Panc1 (cell line): ENCODE measurements at regions not wholly inside any gene's neighbourhood (a gene's known extent, or its start where the extent isn't known, plus 50 kb on each side); places are given as distances from the start of the nearest gene placed in this dataset.

Source experiments
- ATAC-seq: fragments of 200-7000 bp; cut with Tn5 transposase; 2 replicates; pipeline ENCODE4 v1.9.1; 2020; ENCODE audit warnings: mild to moderate bottlenecking, moderate library complexity
- BruUV-seq: library from RNA; stranded (reverse); fragments of 400-500 nt; replicated peaks from 2 replicates; lab custom pipeline; 2021; lab: Mats Ljungman, UMichigan
- CTCF ChIA-PET: fragments of 300-600 bp; sonication (Branson Sonifier 250); formaldehyde crosslinking; loops from one replicate; lab custom pipeline; 2022; ENCODE audit warnings: antibody characterized with exemption; lab: Charles Lee
- POLR2A ChIA-PET: fragments of 300-600 bp; sonication (Branson Sonifier 250); formaldehyde crosslinking; loops from one replicate; lab custom pipeline; 2022; ENCODE audit warnings: antibody characterized with exemption; lab: Charles Lee
- DNase-seq: peaks from one replicate; pipeline ENCODE4 v3.0.0-alpha.2; 2010; ENCODE audit warnings: low read depth, low spot score
- H3K27ac ChIP-seq: 2 replicates; pipeline ENCODE4 v1.5.1; 2011; ENCODE audit warnings: mild to moderate bottlenecking, low read length, inconsistent platforms
- H3K27me3 ChIP-seq: fragments of 200-500 bp; sonication (Bioruptor generic); 2 replicates; pipeline ENCODE4 v1.6.0; 2014; ENCODE audit warnings: low read length, inconsistent platforms; ENCODE audit not compliant: control insufficient read depth, insufficient read depth
- H3K36me3 ChIP-seq: fragments of 200-500 bp; sonication (Bioruptor generic); 2 replicates; pipeline ENCODE4 v1.5.1; 2014; ENCODE audit warnings: inconsistent platforms, mild to moderate bottlenecking, low read length, moderate library complexity; ENCODE audit not compliant: control insufficient read depth, insufficient read depth
- H3K4me1 ChIP-seq: 2 replicates; pipeline ENCODE4 v1.5.1; 2011; ENCODE audit warnings: inconsistent platforms, mild to moderate bottlenecking, low read length, moderate library complexity; ENCODE audit not compliant: control insufficient read depth, insufficient read depth
- H3K4me3 ChIP-seq, 2 experiments: 2 replicates each; pipeline ENCODE4 v1.5.1; 2011 to 2012; ENCODE audit warnings: low read depth in 2 of 2, low read length in 2 of 2, mild to moderate bottlenecking in 2 of 2, inconsistent platforms in 1 of 2, moderate library complexity in 1 of 2
- H3K9me3 ChIP-seq: fragments of 200-500 bp; sonication (Bioruptor generic); 2 replicates; pipeline ENCODE4 v1.5.1; 2014; ENCODE audit warnings: low read depth, mild to moderate bottlenecking, inconsistent platforms, low read length, moderate library complexity; ENCODE audit not compliant: control insufficient read depth, insufficient read depth
- POLR2AphosphoS5 ChIP-seq: IDR thresholded peaks from 2 replicates; pipeline ENCODE4 v1.6.1; 2012; ENCODE audit warnings: mild to moderate bottlenecking, low read depth, low read length, moderate library complexity
- SIN3A ChIP-seq: IDR thresholded peaks from 2 replicates; pipeline ENCODE4 v1.6.1; 2012; ENCODE audit warnings: low read depth, mild to moderate bottlenecking, low read length, moderate library complexity, borderline replicate concordance; ENCODE audit not compliant: insufficient read depth
- TCF7L2 ChIP-seq: IDR thresholded peaks from 2 replicates; pipeline ENCODE4 v1.6.1; 2011; ENCODE audit warnings: mild to moderate bottlenecking, low read depth, low read length, inconsistent platforms
- in situ Hi-C: cut with HindIII; loops from 2 replicates; pipeline ENCODE4 v1.10.0; 2016; ENCODE audit warnings: low sequenced_read_pairs, low pct_unique_long_range_greater_than_20kb
- intact Hi-C: fragments of 100-400 bp; cut with micrococcal nuclease; formaldehyde crosslinking; loops from one replicate; pipeline ENCODE4 v1.10.0; 2022; ENCODE audit not compliant: unreplicated experiment
- TF ChIP-seq, protein P1 (sequence below), 2 experiments: IDR thresholded peaks; 2 replicates each; pipeline ENCODE4 v1.6.1; 2011 to 2012; ENCODE audit warnings: low read depth in 2 of 2, control low read depth in 1 of 2, low read length in 1 of 2, mild to moderate bottlenecking in 1 of 2, moderate library complexity in 1 of 2; ENCODE audit not compliant: insufficient read depth in 1 of 2
- TF ChIP-seq, protein P2 (sequence below): fragments of 450-650 bp; IDR thresholded peaks from 2 replicates; pipeline ENCODE4 v1.5.1; 2017; ENCODE audit warnings: mild to moderate bottlenecking

- H3K4me3 ChIP-seq: no peak overlapping the region
- ATAC-seq (no peak), DNase-seq (no peak)
- H3K36me3 ChIP-seq: no peaks in the 10 kb centered on the region
- intact Hi-C loops: no loop called here
- no peak overlapping the region for H3K27ac ChIP-seq
- no peaks in the 10 kb centered on the region for H3K27me3 ChIP-seq
- no peaks in the 10 kb centered on the region for H3K9me3 ChIP-seq
- no TSS peak for BruUV-seq
- TF ChIP-seq TCF7L2 (no peak), SIN3A (no peak), POLR2AphosphoS5 (no peak)
- TF ChIP-seq, protein P1, sequence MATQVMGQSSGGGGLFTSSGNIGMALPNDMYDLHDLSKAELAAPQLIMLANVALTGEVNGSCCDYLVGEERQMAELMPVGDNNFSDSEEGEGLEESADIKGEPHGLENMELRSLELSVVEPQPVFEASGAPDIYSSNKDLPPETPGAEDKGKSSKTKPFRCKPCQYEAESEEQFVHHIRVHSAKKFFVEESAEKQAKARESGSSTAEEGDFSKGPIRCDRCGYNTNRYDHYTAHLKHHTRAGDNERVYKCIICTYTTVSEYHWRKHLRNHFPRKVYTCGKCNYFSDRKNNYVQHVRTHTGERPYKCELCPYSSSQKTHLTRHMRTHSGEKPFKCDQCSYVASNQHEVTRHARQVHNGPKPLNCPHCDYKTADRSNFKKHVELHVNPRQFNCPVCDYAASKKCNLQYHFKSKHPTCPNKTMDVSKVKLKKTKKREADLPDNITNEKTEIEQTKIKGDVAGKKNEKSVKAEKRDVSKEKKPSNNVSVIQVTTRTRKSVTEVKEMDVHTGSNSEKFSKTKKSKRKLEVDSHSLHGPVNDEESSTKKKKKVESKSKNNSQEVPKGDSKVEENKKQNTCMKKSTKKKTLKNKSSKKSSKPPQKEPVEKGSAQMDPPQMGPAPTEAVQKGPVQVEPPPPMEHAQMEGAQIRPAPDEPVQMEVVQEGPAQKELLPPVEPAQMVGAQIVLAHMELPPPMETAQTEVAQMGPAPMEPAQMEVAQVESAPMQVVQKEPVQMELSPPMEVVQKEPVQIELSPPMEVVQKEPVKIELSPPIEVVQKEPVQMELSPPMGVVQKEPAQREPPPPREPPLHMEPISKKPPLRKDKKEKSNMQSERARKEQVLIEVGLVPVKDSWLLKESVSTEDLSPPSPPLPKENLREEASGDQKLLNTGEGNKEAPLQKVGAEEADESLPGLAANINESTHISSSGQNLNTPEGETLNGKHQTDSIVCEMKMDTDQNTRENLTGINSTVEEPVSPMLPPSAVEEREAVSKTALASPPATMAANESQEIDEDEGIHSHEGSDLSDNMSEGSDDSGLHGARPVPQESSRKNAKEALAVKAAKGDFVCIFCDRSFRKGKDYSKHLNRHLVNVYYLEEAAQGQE (IDR thresholded peaks at IDR 0.05; ENCODE audit: insufficient read depth in 1 of 2, low read depth in 2 of 2, low read length in 1 of 2): no peak
- TF ChIP-seq, protein P2, sequence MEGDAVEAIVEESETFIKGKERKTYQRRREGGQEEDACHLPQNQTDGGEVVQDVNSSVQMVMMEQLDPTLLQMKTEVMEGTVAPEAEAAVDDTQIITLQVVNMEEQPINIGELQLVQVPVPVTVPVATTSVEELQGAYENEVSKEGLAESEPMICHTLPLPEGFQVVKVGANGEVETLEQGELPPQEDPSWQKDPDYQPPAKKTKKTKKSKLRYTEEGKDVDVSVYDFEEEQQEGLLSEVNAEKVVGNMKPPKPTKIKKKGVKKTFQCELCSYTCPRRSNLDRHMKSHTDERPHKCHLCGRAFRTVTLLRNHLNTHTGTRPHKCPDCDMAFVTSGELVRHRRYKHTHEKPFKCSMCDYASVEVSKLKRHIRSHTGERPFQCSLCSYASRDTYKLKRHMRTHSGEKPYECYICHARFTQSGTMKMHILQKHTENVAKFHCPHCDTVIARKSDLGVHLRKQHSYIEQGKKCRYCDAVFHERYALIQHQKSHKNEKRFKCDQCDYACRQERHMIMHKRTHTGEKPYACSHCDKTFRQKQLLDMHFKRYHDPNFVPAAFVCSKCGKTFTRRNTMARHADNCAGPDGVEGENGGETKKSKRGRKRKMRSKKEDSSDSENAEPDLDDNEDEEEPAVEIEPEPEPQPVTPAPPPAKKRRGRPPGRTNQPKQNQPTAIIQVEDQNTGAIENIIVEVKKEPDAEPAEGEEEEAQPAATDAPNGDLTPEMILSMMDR: no peak
- ChIA-PET CTCF (no interaction called here), POLR2A (no interaction called here)
- in situ Hi-C loops: no loop called here
- H3K4me1 ChIP-seq: no peaks in the 10 kb centered on the region
These were observed 419.7 kb upstream of the RGPD4 start for GRCh38 chr2:107407017-107407416.

- H3K4me3 ChIP-seq: no peak overlapping the region
- no peak for ATAC-seq
- DNase-seq: no peak
- in situ Hi-C loops (no loop called here), intact Hi-C loops (no loop called here)
- no peaks in the 10 kb centered on the region for H3K27me3 ChIP-seq
- H3K4me1 ChIP-seq: no peaks in the 10 kb centered on the region
- no TSS peak for BruUV-seq
- ChIA-PET CTCF (no interaction called here), POLR2A (no interaction called here)
- H3K36me3 ChIP-seq: no peaks in the 10 kb centered on the region
- H3K9me3 ChIP-seq: no peaks in the 10 kb centered on the region
- no peak overlapping the region for H3K27ac ChIP-seq
- TF ChIP-seq POLR2AphosphoS5 (no peak), SIN3A (no peak), TCF7L2 (no peak)
- TF ChIP-seq, protein P2: no peak
- TF ChIP-seq, protein P1 (IDR thresholded peaks at IDR 0.05; ENCODE audit: insufficient read depth in 1 of 2, low read depth in 2 of 2, low read length in 1 of 2): no peak
These were observed 418.7 kb upstream of the RGPD4 start for GRCh38 chr2:107407974-107408373.
